PC-9 (cell line): ENCODE measurements at regions not wholly inside any gene's neighbourhood (a gene's known extent, or its start where the extent isn't known, plus 50 kb on each side); places are given as distances from the start of the nearest gene placed in this dataset.

ENCODE experiments used
- BruUV-seq: library from RNA; stranded (reverse); fragments of 400-500 nt; replicated peaks from 2 replicates; lab custom pipeline; 2021; lab: Mats Ljungman, UMichigan
- CTCF ChIA-PET: fragments of 300-600 bp; sonication (Branson Sonifier 250); formaldehyde crosslinking; loops from one replicate; lab custom pipeline; 2022; ENCODE audit warnings: antibody characterized with exemption; lab: Charles Lee
- POLR2A ChIA-PET: fragments of 300-600 bp; sonication (Branson Sonifier 250); formaldehyde crosslinking; loops from one replicate; lab custom pipeline; 2022; ENCODE audit warnings: antibody characterized with exemption; ENCODE audit not compliant: unreplicated experiment; lab: Charles Lee
- DNase-seq, 2 experiments: peaks; one replicate each; pipeline versions ENCODE4 v3.0.0 to v3.0.0-alpha.2; 2015 to 2022; ENCODE audit warnings: mixed read lengths in 1 of 2
- H2AFZ ChIP-seq: fragments of 200-600 bp; sonication (generic); 2 replicates; pipeline ENCODE4 v1.8.1; 2017; ENCODE audit warnings: antibody characterized with exemption
- H3F3A ChIP-seq: fragments of 200-600 bp; sonication (generic); 2 replicates; pipeline ENCODE4 v1.8.1; 2017; ENCODE audit warnings: antibody characterized with exemption, mild to moderate bottlenecking, low read depth; ENCODE audit not compliant: insufficient read depth
- H3K27ac ChIP-seq: fragments of 200-600 bp; sonication (generic); 2 replicates; pipeline ENCODE4 v1.6.1; 2016; ENCODE audit warnings: mixed run types
- H3K27me3 ChIP-seq: fragments of 200-600 bp; sonication (generic); 2 replicates; pipeline ENCODE4 v1.6.1; 2016; ENCODE audit warnings: low read depth, mixed run types; ENCODE audit not compliant: insufficient read depth
- H3K36me3 ChIP-seq: fragments of 200-600 bp; sonication (generic); 2 replicates; pipeline ENCODE4 v1.6.1; 2016; ENCODE audit warnings: low read depth, mixed run types
- H3K4me1 ChIP-seq: fragments of 200-600 bp; sonication (generic); replicated peaks from 2 replicates; pipeline ENCODE4 v1.6.1; 2016; ENCODE audit warnings: mixed run types; ENCODE audit not compliant: insufficient read depth
- H3K4me2 ChIP-seq: fragments of 200-600 bp; sonication (generic); 2 replicates; pipeline ENCODE4 v1.6.1; 2017; ENCODE audit warnings: mixed run types
- H3K4me3 ChIP-seq: fragments of 200-600 bp; sonication (generic); 2 replicates; pipeline ENCODE4 v1.6.1; 2016; ENCODE audit warnings: mixed run types
- H3K79me2 ChIP-seq: fragments of 200-600 bp; sonication (generic); 2 replicates; pipeline ENCODE4 v1.6.1; 2017; ENCODE audit warnings: low read depth, mixed run types
- H3K9me2 ChIP-seq: fragments of 200-600 bp; sonication (generic); 2 replicates; pipeline ENCODE4 v1.8.1; 2017; ENCODE audit warnings: mild to moderate bottlenecking; ENCODE audit not compliant: insufficient read depth
- H3K9me3 ChIP-seq: fragments of 200-600 bp; sonication (generic); 2 replicates; pipeline ENCODE4 v1.8.1; 2016; ENCODE audit warnings: low read depth; ENCODE audit not compliant: insufficient read depth
- H4K20me1 ChIP-seq: fragments of 200-600 bp; sonication (generic); 2 replicates; pipeline ENCODE4 v1.8.1; 2017; ENCODE audit not compliant: insufficient read depth
- CTCF ChIP-seq: fragments of 200-600 bp; sonication (generic); conservative IDR thresholded peaks from 2 replicates; pipeline ENCODE4 v1.6.1; 2017; ENCODE audit warnings: mixed run types, antibody characterized with exemption, mild to moderate bottlenecking, moderate library complexity
- EZH2 ChIP-seq: fragments of 200-600 bp; sonication (generic); IDR thresholded peaks from 2 replicates; pipeline ENCODE4 v1.8.0; 2017; ENCODE audit warnings: antibody characterized with exemption, low read depth
- intact Hi-C: fragments of 100-400 bp; cut with micrococcal nuclease; formaldehyde crosslinking; loops from one replicate; pipeline ENCODE4 v1.10.0; 2022; ENCODE audit not compliant: unreplicated experiment

- Histone ChIP-seq H3K36me3 (no peaks in the 10 kb centered on the region), H4K20me1 (no peaks in the 10 kb centered on the region), H3F3A (no peaks in the 10 kb centered on the region; the same call in 1 of the 2 replicates), H3K9me3 (no peaks in the 10 kb centered on the region), H3K4me3 (no peak overlapping the region), H3K79me2 (no peaks in the 10 kb centered on the region), H2AFZ (0 out of 2 replicates have a peak overlapping the region, but pooled peaks have one; percentile 39), H3K9me2 (no peaks in the 10 kb centered on the region), H3K4me2 (no peak overlapping the region), H3K27ac (no peak overlapping the region), H3K4me1 (no peaks in the 10 kb centered on the region), H3K27me3 (no peaks in the 10 kb centered on the region)
- CTCF ChIA-PET, result no interaction called here
- BruUV-seq, result no TSS peak
- intact Hi-C loops, result no loop called here
- POLR2A ChIA-PET, result no interaction called here
- DNase-seq, result no peak
- no peak for TF ChIP-seq CTCF
These were observed 315.9 kb downstream of the DSEL start for GRCh38 chr18:67200665-67201064.

- no peak overlapping the region for H3K4me3 ChIP-seq
- H3K4me2 ChIP-seq, result no peak overlapping the region
- no peaks in the 10 kb centered on the region for H3K36me3 ChIP-seq
- H3F3A ChIP-seq, result no peaks in the 10 kb centered on the region; the same call in 1 of the 2 replicates
- ChIA-PET POLR2A (interaction anchor here (0.6 kb wide), 1 partner anchor 227 kb away, joined by 5 read pairs; no protein-coding TSS in a partner anchor), CTCF (no interaction called here)
- no peak overlapping the region for H3K27ac ChIP-seq
- no peaks in the 10 kb centered on the region for H3K9me2 ChIP-seq
- peak; percentile 79 for TF ChIP-seq CTCF
- no peak for TF ChIP-seq EZH2
- no peaks in the 10 kb centered on the region for H3K79me2 ChIP-seq
- peak in 1 of 2 experiments; percentile 56 for DNase-seq
- intact Hi-C loops, result loop anchor here (5.0 kb wide), 1 partner anchor 98 kb away; no protein-coding TSS in a partner anchor
- H2AFZ ChIP-seq, result 0 out of 2 replicates have a peak overlapping the region, but pooled peaks have one; percentile 26
- H3K9me3 ChIP-seq, result no peaks in the 10 kb centered on the region
- no peaks in the 10 kb centered on the region for H4K20me1 ChIP-seq
- no peaks in the 10 kb centered on the region for H3K4me1 ChIP-seq
- no peaks in the 10 kb centered on the region for H3K27me3 ChIP-seq
- BruUV-seq, result no TSS peak
These were observed 316.4 kb downstream of the DSEL start for GRCh38 chr18:67199993-67200617.

GRCh38 chr18:67194886-67195285 is 321.6 kb downstream of the DSEL start:
- 0 out of 2 replicates have a peak overlapping the region, but pooled peaks have one; percentile 58 for H2AFZ ChIP-seq
- CTCF ChIA-PET, result no interaction called here
- BruUV-seq, result no TSS peak
- H3K9me3 ChIP-seq, result no peaks in the 10 kb centered on the region
- H3K36me3 ChIP-seq, result no peaks in the 10 kb centered on the region
- DNase-seq, result no peak
- POLR2A ChIA-PET, result no interaction called here
- no peak overlapping the region for H3K4me3 ChIP-seq
- no peaks in the 10 kb centered on the region; the same call in 1 of the 2 replicates for H3F3A ChIP-seq
- H3K4me1 ChIP-seq, result no peaks in the 10 kb centered on the region
- no peak overlapping the region for H3K27ac ChIP-seq
- no peaks in the 10 kb centered on the region for H3K79me2 ChIP-seq
- intact Hi-C loops, result loop anchor here (5.0 kb wide), 1 partner anchor 93 kb away; no protein-coding TSS in a partner anchor
- H3K9me2 ChIP-seq, result no peaks in the 10 kb centered on the region; the same call in 1 of the 2 replicates
- H3K27me3 ChIP-seq, result no peaks in the 10 kb centered on the region
- no peak for TF ChIP-seq CTCF
- TF ChIP-seq EZH2, result no peak
- no peaks in the 10 kb centered on the region for H4K20me1 ChIP-seq
- no peak overlapping the region for H3K4me2 ChIP-seq
